IgD-negative memory B cell (primary cell): ENCODE measurements at regions not wholly inside any gene's neighbourhood (a gene's known extent, or its start where the extent isn't known, plus 50 kb on each side); places are given as distances from the start of the nearest gene placed in this dataset.

Experiments used
- H3K27ac Mint-ChIP-seq, 3 donors: one replicate each; pipeline ENCODE4 v1.8.0; 2020 to 2022; ENCODE audit warnings: mild to moderate bottlenecking in 3 of 3, mixed read lengths in 3 of 3, moderate library complexity in 1 of 3
- H3K27me3 Mint-ChIP-seq: one replicate; pipeline ENCODE4 v1.8.0; 2021; ENCODE audit warnings: mixed read lengths
- H3K36me3 Mint-ChIP-seq: one replicate; pipeline ENCODE4 v1.8.0; 2020; ENCODE audit warnings: mild to moderate bottlenecking, mixed read lengths
- H3K4me1 Mint-ChIP-seq, 3 donors: one replicate each; pipeline ENCODE4 v1.8.0; 2020 to 2022; ENCODE audit warnings: mixed read lengths in 3 of 3, mild to moderate bottlenecking in 1 of 3
- H3K4me3 Mint-ChIP-seq, 4 donors: one replicate each; pipeline ENCODE4 v1.8.0; 2020 to 2022; ENCODE audit warnings: mild to moderate bottlenecking in 4 of 4, mixed read lengths in 4 of 4, moderate library complexity in 3 of 4
- H3K9me3 Mint-ChIP-seq, 3 donors: one replicate each; pipeline ENCODE4 v1.8.0; 2020 to 2021; ENCODE audit warnings: mixed read lengths in 3 of 3, mild to moderate bottlenecking in 1 of 3

- Mint-ChIP-seq H3K36me3 (no peaks in the 10 kb centered on the region), H3K4me3 (no peak overlapping the region), H3K27ac (no peak overlapping the region), H3K27me3 (no peaks in the 10 kb centered on the region), H3K9me3 (peaks cover 2 to 11% (median 2%) of the 10 kb centered on the region in 3 donors), H3K4me1 (no peaks in the 10 kb centered on the region)
Observed at GRCh38 chr10:44020322-44021111, 364.4 kb downstream of the CXCL12 start.

- no peaks in the 10 kb centered on the region for H3K27me3 Mint-ChIP-seq
- no peak overlapping the region for H3K27ac Mint-ChIP-seq
- peaks cover 2 to 6% (median 2%) of the 10 kb centered on the region in 3 donors for H3K9me3 Mint-ChIP-seq
- no peak overlapping the region for H3K4me3 Mint-ChIP-seq
- no peaks in the 10 kb centered on the region for H3K36me3 Mint-ChIP-seq
- no peaks in the 10 kb centered on the region for H3K4me1 Mint-ChIP-seq
Observed at GRCh38 chr10:44017483-44018145, 367.3 kb downstream of the CXCL12 start.

- peaks cover 0 to 2% (median 0%) of the 10 kb centered on the region in 3 donors for H3K4me1 Mint-ChIP-seq
- H3K36me3 Mint-ChIP-seq, result no peaks in the 10 kb centered on the region
- H3K27ac Mint-ChIP-seq, result no peak overlapping the region
- no peaks in the 10 kb centered on the region for H3K27me3 Mint-ChIP-seq
- no peak overlapping the region for H3K4me3 Mint-ChIP-seq
- peaks cover 0 to 6% (median under 1%) of the 10 kb centered on the region in 3 donors for H3K9me3 Mint-ChIP-seq
Observed at GRCh38 chr10:44016589-44017482, 368.1 kb downstream of the CXCL12 start.

GRCh38 chr10:44015702-44016500 is 367.2 kb upstream of the ZNF32 start:
- H3K27ac Mint-ChIP-seq, result no peak overlapping the region
- H3K9me3 Mint-ChIP-seq, result peaks cover 0 to 6% (median 0%) of the 10 kb centered on the region in 3 donors
- no peak overlapping the region for H3K4me3 Mint-ChIP-seq
- no peaks in the 10 kb centered on the region for H3K36me3 Mint-ChIP-seq
- peaks cover 0 to 3% (median 0%) of the 10 kb centered on the region in 3 donors for H3K4me1 Mint-ChIP-seq
- H3K27me3 Mint-ChIP-seq, result no peaks in the 10 kb centered on the region

- Mint-ChIP-seq H3K27me3 (no peaks in the 10 kb centered on the region), H3K4me1 (peaks cover 0 to 3% (median 0%) of the 10 kb centered on the region in 3 donors), H3K9me3 (peaks cover 0 to 6% (median 0%) of the 10 kb centered on the region in 3 donors), H3K36me3 (no peaks in the 10 kb centered on the region), H3K27ac (no peak overlapping the region), H3K4me3 (no peak overlapping the region)
Observed at GRCh38 chr10:44014644-44015250, 366.1 kb upstream of the ZNF32 start.

GRCh38 chr10:44013981-44014380 is 365.3 kb upstream of the ZNF32 start:
- Mint-ChIP-seq H3K27ac (no peak overlapping the region), H3K27me3 (peaks cover 2% of the 10 kb centered on the region), H3K4me3 (no peak overlapping the region), H3K9me3 (no peaks in the 10 kb centered on the region), H3K36me3 (no peaks in the 10 kb centered on the region), H3K4me1 (peaks cover 0 to 3% (median 0%) of the 10 kb centered on the region in 3 donors)

GRCh38 chr10:44012921-44013320 is 364.2 kb upstream of the ZNF32 start:
- Mint-ChIP-seq H3K27ac (no peak overlapping the region), H3K4me3 (no peak overlapping the region)

GRCh38 chr10:44011603-44011981 is 362.9 kb upstream of the ZNF32 start:
- no peaks in the 10 kb centered on the region for H3K36me3 Mint-ChIP-seq
- no peak overlapping the region for H3K4me3 Mint-ChIP-seq
- H3K9me3 Mint-ChIP-seq, result peaks cover 0 to 8% (median 1%) of the 10 kb centered on the region in 3 donors
- peaks cover 0 to 3% (median 0%) of the 10 kb centered on the region in 3 donors for H3K4me1 Mint-ChIP-seq
- no peak overlapping the region for H3K27ac Mint-ChIP-seq
- H3K27me3 Mint-ChIP-seq, result peaks cover 2% of the 10 kb centered on the region

More at GRCh38 chr10:44012921-44013320, 364.2 kb upstream of the ZNF32 start:
- H3K36me3 Mint-ChIP-seq, result no peaks in the 10 kb centered on the region
- no peaks in the 10 kb centered on the region for H3K9me3 Mint-ChIP-seq
- peaks cover 2% of the 10 kb centered on the region for H3K27me3 Mint-ChIP-seq
- H3K4me1 Mint-ChIP-seq, result peaks cover 0 to 3% (median 0%) of the 10 kb centered on the region in 3 donors

- H3K4me3 Mint-ChIP-seq, result no peak overlapping the region
- peaks cover 0 to 8% (median 2%) of the 10 kb centered on the region in 3 donors for H3K9me3 Mint-ChIP-seq
- peaks cover 2% of the 10 kb centered on the region for H3K27me3 Mint-ChIP-seq
- peaks cover 0 to 3% (median 0%) of the 10 kb centered on the region in 3 donors for H3K4me1 Mint-ChIP-seq
- H3K36me3 Mint-ChIP-seq, result no peaks in the 10 kb centered on the region
- H3K27ac Mint-ChIP-seq, result no peak overlapping the region
Observed at GRCh38 chr10:44010873-44011602, 362.4 kb upstream of the ZNF32 start.

GRCh38 chr10:44009891-44010632 is 361.4 kb upstream of the ZNF32 start:
- Mint-ChIP-seq H3K4me3 (no peak overlapping the region), H3K4me1 (peaks cover 0 to 3% (median 0%) of the 10 kb centered on the region in 3 donors), H3K27ac (no peak overlapping the region), H3K27me3 (peaks cover 2% of the 10 kb centered on the region), H3K9me3 (peaks cover 0 to 8% (median 2%) of the 10 kb centered on the region in 3 donors), H3K36me3 (no peaks in the 10 kb centered on the region)

GRCh38 chr10:44008917-44009709 is 360.4 kb upstream of the ZNF32 start:
- Mint-ChIP-seq H3K4me1 (peaks cover 0 to 3% (median 0%) of the 10 kb centered on the region in 3 donors), H3K27ac (no peak overlapping the region), H3K4me3 (no peak overlapping the region), H3K9me3 (peaks cover 0 to 8% (median 2%) of the 10 kb centered on the region in 3 donors), H3K36me3 (no peaks in the 10 kb centered on the region), H3K27me3 (peaks cover 2% of the 10 kb centered on the region)

- H3K36me3 Mint-ChIP-seq, result no peaks in the 10 kb centered on the region
- no peak overlapping the region for H3K4me3 Mint-ChIP-seq
- H3K27ac Mint-ChIP-seq, result peak overlapping the region in 1 of 3 donors; percentile 38
- H3K9me3 Mint-ChIP-seq, result peaks cover 0 to 8% (median 2%) of the 10 kb centered on the region in 3 donors
- H3K4me1 Mint-ChIP-seq, result peaks cover 0 to 3% (median 0%) of the 10 kb centered on the region in 3 donors
- peaks cover 2% of the 10 kb centered on the region for H3K27me3 Mint-ChIP-seq
Observed at GRCh38 chr10:44008270-44008916, 359.7 kb upstream of the ZNF32 start.
